Duodenal mucosa (tissue), 2 donors: ENCODE measurements at regions not wholly inside any gene's neighbourhood (a gene's known extent, or its start where the extent isn't known, plus 50 kb on each side); places are given as distances from the start of the nearest gene placed in this dataset.
"Not testable (repeated sequence)": the region's sequence is repeated elsewhere in the genome, so short reads cannot be mapped to it uniquely, and the experiment has no call there.

Source experiments
- H3K27ac ChIP-seq: one replicate; pipeline ENCODE4 v1.7.0; 2013; ENCODE audit warnings: low read depth, low read length
- H3K27me3 ChIP-seq, 2 donors: one replicate each; pipeline ENCODE4 v1.7.0; 2013; ENCODE audit warnings: low read length in 2 of 2, control low read depth in 1 of 2; ENCODE audit not compliant: insufficient read depth in 2 of 2, control insufficient read depth in 1 of 2
- H3K36me3 ChIP-seq, 2 donors: one replicate each; pipeline ENCODE4 v1.7.0; 2013; ENCODE audit warnings: low read length in 2 of 2, control low read depth in 1 of 2; ENCODE audit not compliant: insufficient read depth in 2 of 2, control insufficient read depth in 1 of 2
- H3K4me1 ChIP-seq, 2 donors: one replicate each; pipeline ENCODE4 v1.7.0; 2013; ENCODE audit warnings: low read length in 2 of 2, control low read depth in 1 of 2; ENCODE audit not compliant: insufficient read depth in 2 of 2, control insufficient read depth in 1 of 2
- H3K4me3 ChIP-seq, 2 donors: one replicate each; pipeline ENCODE4 v1.7.0; 2013; ENCODE audit warnings: low read length in 2 of 2, low read depth in 1 of 2
- H3K9ac ChIP-seq, 2 donors: one replicate each; pipeline ENCODE4 v1.7.0; 2013; ENCODE audit warnings: low read length in 2 of 2, low read depth in 1 of 2
- H3K9me3 ChIP-seq, 2 donors: one replicate each; pipeline ENCODE4 v1.7.0; 2013; ENCODE audit warnings: low read length in 2 of 2, control low read depth in 1 of 2; ENCODE audit not compliant: control insufficient read depth in 1 of 2

- Histone ChIP-seq H3K36me3 (no peaks in the 10 kb centered on the region), H3K4me3 (no peak overlapping the region), H3K9ac (no peak overlapping the region), H3K27me3 (no peaks in the 10 kb centered on the region), H3K4me1 (no peaks in the 10 kb centered on the region), H3K27ac (no peak overlapping the region), H3K9me3 (no peaks in the 10 kb centered on the region)
Observed at GRCh38 chr3:95312650-95313049, 1249.8 kb downstream of the NSUN3 start.

- Histone ChIP-seq H3K27ac (no peak overlapping the region), H3K9me3 (no peaks in the 10 kb centered on the region)
Observed at GRCh38 chr3:95319921-95320494, 1257.1 kb downstream of the NSUN3 start.

GRCh38 chr3:95327478-95327877 lies 1264.6 kb downstream of the NSUN3 start:
- Histone ChIP-seq H3K9ac (no peak overlapping the region), H3K4me1 (no peaks in the 10 kb centered on the region)

More at GRCh38 chr3:95319921-95320494, 1257.1 kb downstream of the NSUN3 start:
- no peak overlapping the region for H3K4me3 ChIP-seq
- no peaks in the 10 kb centered on the region for H3K27me3 ChIP-seq
- no peaks in the 10 kb centered on the region for H3K36me3 ChIP-seq
- H3K9ac ChIP-seq: no peak overlapping the region
- no peaks in the 10 kb centered on the region for H3K4me1 ChIP-seq

GRCh38 chr3:95333826-95334225 lies 1271.0 kb downstream of the NSUN3 start:
- Histone ChIP-seq H3K36me3 (no peaks in the 10 kb centered on the region), H3K27me3 (no peaks in the 10 kb centered on the region), H3K4me1 (no peaks in the 10 kb centered on the region), H3K4me3 (no peak overlapping the region), H3K9me3 (peaks cover 0 to 3% of the 10 kb centered on the region in 2 donors), H3K27ac (no peak overlapping the region), H3K9ac (no peak overlapping the region)

More at GRCh38 chr3:95327478-95327877, 1264.6 kb downstream of the NSUN3 start:
- H3K9me3 ChIP-seq: peaks cover 0 to 5% of the 10 kb centered on the region in 2 donors
- no peak overlapping the region for H3K4me3 ChIP-seq
- H3K27ac ChIP-seq: no peak overlapping the region
- no peaks in the 10 kb centered on the region for H3K27me3 ChIP-seq
- H3K36me3 ChIP-seq: no peaks in the 10 kb centered on the region

GRCh38 chr3:95334461-95334860 lies 1271.6 kb downstream of the NSUN3 start:
- H3K36me3 ChIP-seq: no peaks in the 10 kb centered on the region
- H3K4me1 ChIP-seq: no peaks in the 10 kb centered on the region
- H3K9ac ChIP-seq: no peak overlapping the region
- H3K4me3 ChIP-seq: no peak overlapping the region
- peaks cover 0 to 3% of the 10 kb centered on the region in 2 donors for H3K9me3 ChIP-seq
- no peak overlapping the region for H3K27ac ChIP-seq
- H3K27me3 ChIP-seq: no peaks in the 10 kb centered on the region

GRCh38 chr3:95335517-95335916 lies 1272.7 kb downstream of the NSUN3 start:
- Histone ChIP-seq H3K4me1 (peaks cover 0 to 2% of the 10 kb centered on the region in 2 donors), H3K27ac (no peak overlapping the region), H3K27me3 (no peaks in the 10 kb centered on the region), H3K9me3 (no peaks in the 10 kb centered on the region), H3K4me3 (no peak overlapping the region), H3K36me3 (no peaks in the 10 kb centered on the region), H3K9ac (no peak overlapping the region)

- Histone ChIP-seq H3K9me3 (no peaks in the 10 kb centered on the region), H3K4me3 (no peak overlapping the region), H3K27ac (no peak overlapping the region), H3K4me1 (peaks cover 0 to 14% of the 10 kb centered on the region in 2 donors), H3K27me3 (no peaks in the 10 kb centered on the region), H3K9ac (no peak overlapping the region), H3K36me3 (no peaks in the 10 kb centered on the region)
Observed at GRCh38 chr3:95338446-95338845, 1275.6 kb downstream of the NSUN3 start.

- no peak overlapping the region for H3K4me3 ChIP-seq
- H3K36me3 ChIP-seq: no peaks in the 10 kb centered on the region
- H3K27me3 ChIP-seq: no peaks in the 10 kb centered on the region
- H3K9me3 ChIP-seq: no peaks in the 10 kb centered on the region
- H3K4me1 ChIP-seq: peaks cover 3 to 19% of the 10 kb centered on the region in 2 donors
- no peak overlapping the region for H3K9ac ChIP-seq
- no peak overlapping the region for H3K27ac ChIP-seq
Observed at GRCh38 chr3:95341314-95341713, 1278.5 kb downstream of the NSUN3 start.

- Histone ChIP-seq H3K36me3 (no peaks in the 10 kb centered on the region), H3K9ac (no peak overlapping the region), H3K4me1 (peaks cover 3 to 22% of the 10 kb centered on the region in 2 donors), H3K27me3 (no peaks in the 10 kb centered on the region), H3K9me3 (no peaks in the 10 kb centered on the region), H3K4me3 (no peak overlapping the region), H3K27ac (no peak overlapping the region)
Observed at GRCh38 chr3:95343228-95343627, 1280.4 kb downstream of the NSUN3 start.

GRCh38 chr3:95343767-95344166 lies 1280.9 kb downstream of the NSUN3 start:
- Histone ChIP-seq H3K9ac (no peak overlapping the region), H3K4me3 (no peak overlapping the region), H3K27me3 (no peaks in the 10 kb centered on the region), H3K4me1 (peaks cover 3 to 22% of the 10 kb centered on the region in 2 donors), H3K36me3 (no peaks in the 10 kb centered on the region), H3K27ac (no peak overlapping the region), H3K9me3 (no peaks in the 10 kb centered on the region)

- H3K4me3 ChIP-seq, H3K9me3 ChIP-seq, H3K27ac ChIP-seq, H3K27me3 ChIP-seq, H3K9ac ChIP-seq, H3K36me3 ChIP-seq, H3K4me1 ChIP-seq: not testable (repeated sequence)
Observed at GRCh38 chr3:95347936-95348335, 1285.1 kb downstream of the NSUN3 start.
